Testis (tissue), 2 donors: ENCODE measurements at regions not wholly inside any gene's neighbourhood (a gene's known extent, or its start where the extent isn't known, plus 50 kb on each side); places are given as distances from the start of the nearest gene placed in this dataset.

Experiments
- POLR2A ChIP-seq: fragments of 450-650 bp; IDR thresholded peaks from one replicate; pipeline ENCODE4 v1.6.1; 2017; ENCODE audit warnings: antibody characterized with exemption, mild to moderate bottlenecking, moderate library complexity
- TF ChIP-seq, protein P1 (sequence below), 3 experiments: fragments of 450-650 bp in 2 of 3; fragments of 200-600 bp in 1 of 3; sonication (generic) in 1 of 3; IDR thresholded peaks; one replicate each; pipeline ENCODE4 v1.5.1; 2016 to 2019; ENCODE audit warnings: antibody characterized with exemption in 3 of 3, mild to moderate bottlenecking in 2 of 3, moderate library complexity in 1 of 3

DNA sequence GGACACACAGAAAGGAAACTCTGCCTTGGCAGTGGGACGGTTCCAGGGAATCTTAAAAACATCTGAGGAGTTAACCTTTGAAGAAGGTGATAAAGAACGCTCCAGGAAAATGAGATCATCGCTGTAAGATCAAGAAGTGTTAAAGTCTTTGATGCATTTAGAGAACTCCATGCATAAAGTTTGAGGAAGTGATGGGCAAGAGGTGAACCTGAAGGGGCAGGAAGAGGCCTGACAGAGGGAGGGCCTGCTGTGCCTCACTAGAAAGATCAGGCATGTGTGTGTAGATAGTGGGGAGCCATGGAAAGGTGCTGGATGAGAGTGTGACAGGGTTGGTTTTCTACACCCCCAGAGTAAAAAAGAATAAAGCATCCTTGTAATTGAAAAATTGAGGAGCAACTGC lies 889.2 kb downstream of the MCTP2 start:
- TF ChIP-seq POLR2A = no peak
- TF ChIP-seq, protein P1, sequence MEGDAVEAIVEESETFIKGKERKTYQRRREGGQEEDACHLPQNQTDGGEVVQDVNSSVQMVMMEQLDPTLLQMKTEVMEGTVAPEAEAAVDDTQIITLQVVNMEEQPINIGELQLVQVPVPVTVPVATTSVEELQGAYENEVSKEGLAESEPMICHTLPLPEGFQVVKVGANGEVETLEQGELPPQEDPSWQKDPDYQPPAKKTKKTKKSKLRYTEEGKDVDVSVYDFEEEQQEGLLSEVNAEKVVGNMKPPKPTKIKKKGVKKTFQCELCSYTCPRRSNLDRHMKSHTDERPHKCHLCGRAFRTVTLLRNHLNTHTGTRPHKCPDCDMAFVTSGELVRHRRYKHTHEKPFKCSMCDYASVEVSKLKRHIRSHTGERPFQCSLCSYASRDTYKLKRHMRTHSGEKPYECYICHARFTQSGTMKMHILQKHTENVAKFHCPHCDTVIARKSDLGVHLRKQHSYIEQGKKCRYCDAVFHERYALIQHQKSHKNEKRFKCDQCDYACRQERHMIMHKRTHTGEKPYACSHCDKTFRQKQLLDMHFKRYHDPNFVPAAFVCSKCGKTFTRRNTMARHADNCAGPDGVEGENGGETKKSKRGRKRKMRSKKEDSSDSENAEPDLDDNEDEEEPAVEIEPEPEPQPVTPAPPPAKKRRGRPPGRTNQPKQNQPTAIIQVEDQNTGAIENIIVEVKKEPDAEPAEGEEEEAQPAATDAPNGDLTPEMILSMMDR (IDR thresholded peaks at IDR 0.05) = no peak
